ENCODE measurements at regions not wholly inside any gene's neighbourhood (a gene's known extent, or its start where the extent isn't known, plus 50 kb on each side); places are given as distances from the start of the nearest gene placed in this dataset.

DNA sequence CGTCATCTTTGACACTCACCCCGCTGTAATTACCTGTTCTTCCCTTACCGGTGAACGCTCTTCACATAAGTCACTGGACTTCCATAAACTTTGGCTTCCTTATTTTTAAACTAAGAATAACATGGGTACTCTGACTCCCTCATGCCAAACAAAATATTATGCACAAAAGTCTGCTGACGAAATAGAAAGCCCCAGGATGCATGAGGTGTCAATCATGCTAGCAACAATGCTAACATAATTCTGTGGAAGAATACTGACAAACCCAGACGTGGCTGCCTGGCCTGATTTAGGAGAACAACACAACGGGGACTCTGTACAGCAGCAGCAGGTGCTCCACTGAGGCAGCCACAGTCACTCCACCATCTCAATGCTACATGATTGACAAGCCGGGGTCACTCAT is 137.5 kb downstream of the CCDC71L start:
- TF ChIP-seq, protein P1, sequence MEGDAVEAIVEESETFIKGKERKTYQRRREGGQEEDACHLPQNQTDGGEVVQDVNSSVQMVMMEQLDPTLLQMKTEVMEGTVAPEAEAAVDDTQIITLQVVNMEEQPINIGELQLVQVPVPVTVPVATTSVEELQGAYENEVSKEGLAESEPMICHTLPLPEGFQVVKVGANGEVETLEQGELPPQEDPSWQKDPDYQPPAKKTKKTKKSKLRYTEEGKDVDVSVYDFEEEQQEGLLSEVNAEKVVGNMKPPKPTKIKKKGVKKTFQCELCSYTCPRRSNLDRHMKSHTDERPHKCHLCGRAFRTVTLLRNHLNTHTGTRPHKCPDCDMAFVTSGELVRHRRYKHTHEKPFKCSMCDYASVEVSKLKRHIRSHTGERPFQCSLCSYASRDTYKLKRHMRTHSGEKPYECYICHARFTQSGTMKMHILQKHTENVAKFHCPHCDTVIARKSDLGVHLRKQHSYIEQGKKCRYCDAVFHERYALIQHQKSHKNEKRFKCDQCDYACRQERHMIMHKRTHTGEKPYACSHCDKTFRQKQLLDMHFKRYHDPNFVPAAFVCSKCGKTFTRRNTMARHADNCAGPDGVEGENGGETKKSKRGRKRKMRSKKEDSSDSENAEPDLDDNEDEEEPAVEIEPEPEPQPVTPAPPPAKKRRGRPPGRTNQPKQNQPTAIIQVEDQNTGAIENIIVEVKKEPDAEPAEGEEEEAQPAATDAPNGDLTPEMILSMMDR (IDR thresholded peaks at IDR 0.05): no peak
- no peak for TF ChIP-seq POLR2A (IDR thresholded peaks at IDR 0.05)
